PC-9 (cell line): ENCODE measurements at regions not wholly inside any gene's neighbourhood (a gene's known extent, or its start where the extent isn't known, plus 50 kb on each side); places are given as distances from the start of the nearest gene placed in this dataset.
A peak's percentile ranks its signal among the peaks of the same experiment; 100 is the strongest.

Source experiments
- BruUV-seq: library from RNA; stranded (reverse); fragments of 400-500 nt; replicated peaks from 2 replicates; lab custom pipeline; 2021; lab: Mats Ljungman, UMichigan
- CTCF ChIA-PET: fragments of 300-600 bp; sonication (Branson Sonifier 250); formaldehyde crosslinking; loops from one replicate; lab custom pipeline; 2022; ENCODE audit warnings: antibody characterized with exemption; lab: Charles Lee
- POLR2A ChIA-PET: fragments of 300-600 bp; sonication (Branson Sonifier 250); formaldehyde crosslinking; loops from one replicate; lab custom pipeline; 2022; ENCODE audit warnings: antibody characterized with exemption; ENCODE audit not compliant: unreplicated experiment; lab: Charles Lee
- DNase-seq, 2 experiments: peaks; one replicate each; pipeline versions ENCODE4 v3.0.0 to v3.0.0-alpha.2; 2015 to 2022; ENCODE audit warnings: mixed read lengths in 1 of 2
- H2AFZ ChIP-seq: fragments of 200-600 bp; sonication (generic); 2 replicates; pipeline ENCODE4 v1.8.1; 2017; ENCODE audit warnings: antibody characterized with exemption
- H3F3A ChIP-seq: fragments of 200-600 bp; sonication (generic); 2 replicates; pipeline ENCODE4 v1.8.1; 2017; ENCODE audit warnings: antibody characterized with exemption, mild to moderate bottlenecking, low read depth; ENCODE audit not compliant: insufficient read depth
- H3K27ac ChIP-seq: fragments of 200-600 bp; sonication (generic); 2 replicates; pipeline ENCODE4 v1.6.1; 2016; ENCODE audit warnings: mixed run types
- H3K27me3 ChIP-seq: fragments of 200-600 bp; sonication (generic); 2 replicates; pipeline ENCODE4 v1.6.1; 2016; ENCODE audit warnings: low read depth, mixed run types; ENCODE audit not compliant: insufficient read depth
- H3K36me3 ChIP-seq: fragments of 200-600 bp; sonication (generic); 2 replicates; pipeline ENCODE4 v1.6.1; 2016; ENCODE audit warnings: low read depth, mixed run types
- H3K4me1 ChIP-seq: fragments of 200-600 bp; sonication (generic); replicated peaks from 2 replicates; pipeline ENCODE4 v1.6.1; 2016; ENCODE audit warnings: mixed run types; ENCODE audit not compliant: insufficient read depth
- H3K4me2 ChIP-seq: fragments of 200-600 bp; sonication (generic); 2 replicates; pipeline ENCODE4 v1.6.1; 2017; ENCODE audit warnings: mixed run types
- H3K4me3 ChIP-seq: fragments of 200-600 bp; sonication (generic); 2 replicates; pipeline ENCODE4 v1.6.1; 2016; ENCODE audit warnings: mixed run types
- H3K79me2 ChIP-seq: fragments of 200-600 bp; sonication (generic); 2 replicates; pipeline ENCODE4 v1.6.1; 2017; ENCODE audit warnings: low read depth, mixed run types
- H3K9me2 ChIP-seq: fragments of 200-600 bp; sonication (generic); 2 replicates; pipeline ENCODE4 v1.8.1; 2017; ENCODE audit warnings: mild to moderate bottlenecking; ENCODE audit not compliant: insufficient read depth
- H3K9me3 ChIP-seq: fragments of 200-600 bp; sonication (generic); 2 replicates; pipeline ENCODE4 v1.8.1; 2016; ENCODE audit warnings: low read depth; ENCODE audit not compliant: insufficient read depth
- H4K20me1 ChIP-seq: fragments of 200-600 bp; sonication (generic); 2 replicates; pipeline ENCODE4 v1.8.1; 2017; ENCODE audit not compliant: insufficient read depth
- EZH2 ChIP-seq: fragments of 200-600 bp; sonication (generic); IDR thresholded peaks from 2 replicates; pipeline ENCODE4 v1.8.0; 2017; ENCODE audit warnings: antibody characterized with exemption, low read depth
- intact Hi-C: fragments of 100-400 bp; cut with micrococcal nuclease; formaldehyde crosslinking; loops from one replicate; pipeline ENCODE4 v1.10.0; 2022; ENCODE audit not compliant: unreplicated experiment
- TF ChIP-seq, protein P1 (sequence below): fragments of 200-600 bp; sonication (generic); conservative IDR thresholded peaks from 2 replicates; pipeline ENCODE4 v1.6.1; 2017; ENCODE audit warnings: mixed run types, antibody characterized with exemption, mild to moderate bottlenecking, moderate library complexity

GRCh38 chr6:113317891-113318574, 539.1 kb upstream of the MARCKS start:
- DNase-seq = no peak
- Histone ChIP-seq H3K9me3 (no peaks in the 10 kb centered on the region; the same call in 1 of the 2 replicates), H2AFZ (peak overlapping the region; percentile 20; the same call in 1 of the 2 replicates), H3F3A (no peaks in the 10 kb centered on the region), H3K4me3 (no peak overlapping the region), H3K27ac (no peak overlapping the region), H3K9me2 (peaks cover 1% of the 10 kb centered on the region; the same call in 1 of the 2 replicates), H3K4me1 (no peaks in the 10 kb centered on the region), H3K79me2 (no peaks in the 10 kb centered on the region), H3K4me2 (no peak overlapping the region), H4K20me1 (no peaks in the 10 kb centered on the region), H3K27me3 (no peaks in the 10 kb centered on the region), H3K36me3 (no peaks in the 10 kb centered on the region)
- ChIA-PET POLR2A (no interaction called here), CTCF (no interaction called here)
- no TSS peak for BruUV-seq
- TF ChIP-seq, protein P1, sequence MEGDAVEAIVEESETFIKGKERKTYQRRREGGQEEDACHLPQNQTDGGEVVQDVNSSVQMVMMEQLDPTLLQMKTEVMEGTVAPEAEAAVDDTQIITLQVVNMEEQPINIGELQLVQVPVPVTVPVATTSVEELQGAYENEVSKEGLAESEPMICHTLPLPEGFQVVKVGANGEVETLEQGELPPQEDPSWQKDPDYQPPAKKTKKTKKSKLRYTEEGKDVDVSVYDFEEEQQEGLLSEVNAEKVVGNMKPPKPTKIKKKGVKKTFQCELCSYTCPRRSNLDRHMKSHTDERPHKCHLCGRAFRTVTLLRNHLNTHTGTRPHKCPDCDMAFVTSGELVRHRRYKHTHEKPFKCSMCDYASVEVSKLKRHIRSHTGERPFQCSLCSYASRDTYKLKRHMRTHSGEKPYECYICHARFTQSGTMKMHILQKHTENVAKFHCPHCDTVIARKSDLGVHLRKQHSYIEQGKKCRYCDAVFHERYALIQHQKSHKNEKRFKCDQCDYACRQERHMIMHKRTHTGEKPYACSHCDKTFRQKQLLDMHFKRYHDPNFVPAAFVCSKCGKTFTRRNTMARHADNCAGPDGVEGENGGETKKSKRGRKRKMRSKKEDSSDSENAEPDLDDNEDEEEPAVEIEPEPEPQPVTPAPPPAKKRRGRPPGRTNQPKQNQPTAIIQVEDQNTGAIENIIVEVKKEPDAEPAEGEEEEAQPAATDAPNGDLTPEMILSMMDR = no peak
- TF ChIP-seq EZH2 = no peak
- intact Hi-C loops = no loop called here

- no peaks in the 10 kb centered on the region for H3F3A ChIP-seq
- DNase-seq = no peak
- ChIA-PET POLR2A (interaction anchor here (0.7 kb wide), 1 partner anchor 39 kb away, joined by 4 read pairs; no protein-coding TSS in a partner anchor), CTCF (no interaction called here)
- H3K9me2 ChIP-seq = no peaks in the 10 kb centered on the region
- H2AFZ ChIP-seq = peak overlapping the region; percentile 20; the same call in 1 of the 2 replicates
- H4K20me1 ChIP-seq = no peaks in the 10 kb centered on the region
- H3K27ac ChIP-seq = no peak overlapping the region
- no peaks in the 10 kb centered on the region for H3K79me2 ChIP-seq
- intact Hi-C loops = no loop called here
- no peak overlapping the region for H3K4me2 ChIP-seq
- BruUV-seq = no TSS peak
- no peaks in the 10 kb centered on the region; the same call in 1 of the 2 replicates for H3K9me3 ChIP-seq
- H3K4me1 ChIP-seq = no peaks in the 10 kb centered on the region
- H3K4me3 ChIP-seq = no peak overlapping the region
- TF ChIP-seq EZH2 = no peak
- TF ChIP-seq, protein P1 = no peak
- H3K36me3 ChIP-seq = no peaks in the 10 kb centered on the region
- no peaks in the 10 kb centered on the region for H3K27me3 ChIP-seq
Measured at GRCh38 chr6:113318575-113318917, 538.6 kb upstream of the MARCKS start.

GRCh38 chr6:113320653-113321052, 536.5 kb upstream of the MARCKS start:
- no peaks in the 10 kb centered on the region for H3K27me3 ChIP-seq
- CTCF ChIA-PET = no interaction called here

More at GRCh38 chr6:113320653-113321052, 536.5 kb upstream of the MARCKS start:
- no peaks in the 10 kb centered on the region for H3K9me2 ChIP-seq
- no peaks in the 10 kb centered on the region for H3K36me3 ChIP-seq
- intact Hi-C loops = no loop called here
- H4K20me1 ChIP-seq = no peaks in the 10 kb centered on the region
- no peak for DNase-seq
- no peak overlapping the region for H2AFZ ChIP-seq
- POLR2A ChIA-PET = interaction anchor here (0.6 kb wide), 1 partner anchor 762 kb away, joined by 5 read pairs; no protein-coding TSS in a partner anchor
- H3K27ac ChIP-seq = no peak overlapping the region
- H3K4me2 ChIP-seq = no peak overlapping the region
- H3F3A ChIP-seq = no peaks in the 10 kb centered on the region
- peaks cover 3% of the 10 kb centered on the region for H3K9me3 ChIP-seq
- no peaks in the 10 kb centered on the region for H3K79me2 ChIP-seq
- TF ChIP-seq, protein P1 = no peak
- TF ChIP-seq EZH2 = no peak
- BruUV-seq = no TSS peak
- H3K4me3 ChIP-seq = no peak overlapping the region
- H3K4me1 ChIP-seq = no peaks in the 10 kb centered on the region
